ENCODE measurements at regions not wholly inside any gene's neighbourhood (a gene's known extent, or its start where the extent isn't known, plus 50 kb on each side); places are given as distances from the start of the nearest gene placed in this dataset.

DNA sequence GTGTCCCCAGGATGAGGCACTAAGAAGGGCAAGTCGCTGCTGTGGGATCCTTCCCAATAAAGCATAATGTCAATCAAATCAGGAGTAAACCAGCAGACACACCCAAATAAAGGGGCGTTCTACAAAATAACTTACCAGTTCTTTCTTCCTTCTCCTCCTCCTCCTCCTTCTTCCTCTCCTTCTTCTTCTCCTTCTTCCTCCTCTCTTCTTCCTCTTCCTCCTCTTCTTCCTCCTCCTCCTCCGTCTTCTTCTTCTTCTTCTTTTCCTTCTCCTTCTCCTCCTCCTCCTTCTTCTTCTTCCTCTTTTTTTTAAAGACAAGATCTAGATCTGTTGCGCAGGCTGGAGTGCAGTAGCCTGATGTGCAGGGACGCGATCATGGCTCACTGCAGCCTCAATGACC, 225.8 kb downstream of the UQCRFS1 start:
- no peak for DNase-seq (ENCODE audit: low read depth, low spot score)
- Histone ChIP-seq H3K4me3 (ENCODE audit: low read length) (no peak overlapping the region), H3K27ac (ENCODE audit: low read length) (no peak overlapping the region), H3K36me3 (ENCODE audit: control insufficient read depth, insufficient read depth, low read length) (no peaks in the 10 kb centered on the region), H3K9me3 (ENCODE audit: control insufficient read depth, insufficient read depth, low read length) (no peaks in the 10 kb centered on the region), H3K27me3 (ENCODE audit: control insufficient read depth, insufficient read depth, low read length) (no peaks in the 10 kb centered on the region), H3K4me1 (ENCODE audit: control insufficient read depth, insufficient read depth, low read length) (peaks cover 2% of the 10 kb centered on the region)
- WGBS (ENCODE audit: insufficient coverage, insufficient read length): 86% methylated on average over 1 of the region's 6 CpGs

DNA sequence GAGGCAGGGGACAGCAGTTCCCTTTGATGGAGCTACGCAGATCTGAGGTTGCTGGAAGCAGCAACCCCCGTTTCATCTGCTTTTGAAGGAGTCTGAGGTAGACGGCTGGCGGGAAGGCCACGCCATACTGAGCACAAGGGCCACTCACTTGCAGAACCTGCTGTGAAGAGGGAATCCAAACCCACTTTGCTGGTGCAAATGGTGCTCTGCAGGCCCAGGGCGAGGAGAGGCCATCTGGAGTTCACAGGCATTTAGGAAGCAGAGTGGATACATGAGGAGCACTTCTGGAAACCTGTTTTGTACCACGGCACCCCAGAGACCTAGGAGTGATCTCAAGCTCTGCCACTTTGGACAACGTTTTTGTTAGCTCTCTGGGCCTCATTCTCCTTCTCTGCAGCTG, 227.8 kb downstream of the UQCRFS1 start:
- peaks cover 2% of the 10 kb centered on the region for H3K4me1 ChIP-seq (ENCODE audit: control insufficient read depth, insufficient read depth, low read length)
- WGBS (ENCODE audit: insufficient coverage, insufficient read length): no CpG with 5 or more reads among the region's 8 CpGs
- no peaks in the 10 kb centered on the region for H3K36me3 ChIP-seq (ENCODE audit: control insufficient read depth, insufficient read depth, low read length)
- H3K9me3 ChIP-seq (ENCODE audit: control insufficient read depth, insufficient read depth, low read length): no peaks in the 10 kb centered on the region
- no peak overlapping the region for H3K27ac ChIP-seq (ENCODE audit: low read length)
- no peaks in the 10 kb centered on the region for H3K27me3 ChIP-seq (ENCODE audit: control insufficient read depth, insufficient read depth, low read length)
- DNase-seq (ENCODE audit: low read depth, low spot score): no peak
- no peak overlapping the region for H3K4me3 ChIP-seq (ENCODE audit: low read length)

GRCh38 chr19:28984315-28984714, 228.6 kb downstream of the UQCRFS1 start:
- H3K27me3 ChIP-seq (ENCODE audit: control insufficient read depth, insufficient read depth, low read length): no peaks in the 10 kb centered on the region
- WGBS (ENCODE audit: insufficient coverage, insufficient read length): no CpG with 5 or more reads among the region's 4 CpGs
- H3K9me3 ChIP-seq (ENCODE audit: control insufficient read depth, insufficient read depth, low read length): no peaks in the 10 kb centered on the region
- H3K27ac ChIP-seq (ENCODE audit: low read length): no peak overlapping the region
- DNase-seq (ENCODE audit: low read depth, low spot score): no peak
- H3K4me1 ChIP-seq (ENCODE audit: control insufficient read depth, insufficient read depth, low read length): peaks cover 2% of the 10 kb centered on the region; the same call in 1 of the 2 replicates
- H3K36me3 ChIP-seq (ENCODE audit: control insufficient read depth, insufficient read depth, low read length): no peaks in the 10 kb centered on the region
- no peak overlapping the region for H3K4me3 ChIP-seq (ENCODE audit: low read length)

- WGBS (ENCODE audit: insufficient coverage, insufficient read length): no CpG with 5 or more reads among the region's 6 CpGs
- no peak overlapping the region for H3K27ac ChIP-seq (ENCODE audit: low read length)
- H3K27me3 ChIP-seq (ENCODE audit: control insufficient read depth, insufficient read depth, low read length): no peaks in the 10 kb centered on the region
- DNase-seq (ENCODE audit: low read depth, low spot score): no peak
- H3K4me1 ChIP-seq (ENCODE audit: control insufficient read depth, insufficient read depth, low read length): no peaks in the 10 kb centered on the region; the same call in 1 of the 2 replicates
- no peaks in the 10 kb centered on the region for H3K36me3 ChIP-seq (ENCODE audit: control insufficient read depth, insufficient read depth, low read length)
- H3K9me3 ChIP-seq (ENCODE audit: control insufficient read depth, insufficient read depth, low read length): no peaks in the 10 kb centered on the region
- H3K4me3 ChIP-seq (ENCODE audit: low read length): no peak overlapping the region
Measured at GRCh38 chr19:28983430-28983829, 229.5 kb downstream of the UQCRFS1 start.

- Histone ChIP-seq H3K36me3 (ENCODE audit: control insufficient read depth, insufficient read depth, low read length) (no peaks in the 10 kb centered on the region), H3K4me3 (ENCODE audit: low read length) (no peak overlapping the region), H3K4me1 (ENCODE audit: control insufficient read depth, insufficient read depth, low read length) (no peaks in the 10 kb centered on the region), H3K27ac (ENCODE audit: low read length) (no peak overlapping the region), H3K9me3 (ENCODE audit: control insufficient read depth, insufficient read depth, low read length) (no peaks in the 10 kb centered on the region), H3K27me3 (ENCODE audit: control insufficient read depth, insufficient read depth, low read length) (no peaks in the 10 kb centered on the region)
- DNase-seq (ENCODE audit: low read depth, low spot score): no peak
- 100% methylated on average over 2 of the region's 2 CpGs for WGBS (ENCODE audit: insufficient coverage, insufficient read length)
Measured at GRCh38 chr19:28981994-28982393, 231.0 kb downstream of the UQCRFS1 start.

- DNase-seq (ENCODE audit: low read depth, low spot score): no peak
- Histone ChIP-seq H3K27ac (ENCODE audit: low read length) (no peak overlapping the region), H3K27me3 (ENCODE audit: control insufficient read depth, insufficient read depth, low read length) (no peaks in the 10 kb centered on the region), H3K36me3 (ENCODE audit: control insufficient read depth, insufficient read depth, low read length) (no peaks in the 10 kb centered on the region), H3K4me3 (ENCODE audit: low read length) (no peak overlapping the region), H3K4me1 (ENCODE audit: control insufficient read depth, insufficient read depth, low read length) (no peaks in the 10 kb centered on the region), H3K9me3 (ENCODE audit: control insufficient read depth, insufficient read depth, low read length) (no peaks in the 10 kb centered on the region)
- WGBS (ENCODE audit: insufficient coverage, insufficient read length): no CpG with 5 or more reads among the region's 11 CpGs
Measured at GRCh38 chr19:28981518-28981917, 231.4 kb downstream of the UQCRFS1 start.

DNA sequence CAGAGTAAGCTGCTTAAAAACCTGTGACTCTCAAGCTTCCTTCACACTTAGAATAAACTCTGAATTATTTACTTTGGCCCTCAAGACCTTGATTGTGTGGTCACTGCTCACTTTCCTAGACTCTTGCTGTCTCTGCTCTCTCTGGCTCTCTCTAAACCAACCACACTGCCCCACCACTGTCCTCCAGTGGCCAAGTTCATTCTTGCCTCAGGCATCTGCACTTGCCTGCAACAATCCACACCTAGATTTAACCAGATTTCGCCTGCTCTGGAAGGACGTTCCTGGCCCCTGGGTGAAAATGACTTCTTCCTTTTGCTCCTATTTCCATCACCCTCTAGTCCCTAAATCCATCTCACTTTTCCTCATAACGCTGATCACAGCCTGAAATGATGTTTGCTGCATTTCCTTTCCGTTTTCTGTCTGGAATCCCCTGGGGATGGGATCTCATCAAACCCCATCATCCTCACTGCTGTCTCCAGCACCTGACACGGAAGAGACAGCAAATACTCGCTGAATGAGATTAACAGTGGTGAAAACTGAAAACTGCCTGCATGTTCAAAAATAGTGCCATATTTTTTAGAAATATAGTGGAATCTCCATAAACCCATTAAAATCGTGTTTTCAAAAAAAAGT, 232.6 kb downstream of the UQCRFS1 start:
- Histone ChIP-seq H3K36me3 (ENCODE audit: control insufficient read depth, insufficient read depth, low read length) (no peaks in the 10 kb centered on the region), H3K27me3 (ENCODE audit: control insufficient read depth, insufficient read depth, low read length) (no peaks in the 10 kb centered on the region), H3K9me3 (ENCODE audit: control insufficient read depth, insufficient read depth, low read length) (no peaks in the 10 kb centered on the region), H3K4me3 (ENCODE audit: low read length) (no peak overlapping the region), H3K4me1 (ENCODE audit: control insufficient read depth, insufficient read depth, low read length) (no peaks in the 10 kb centered on the region), H3K27ac (ENCODE audit: low read length) (no peak overlapping the region)
- no CpG with 5 or more reads among the region's 7 CpGs for WGBS (ENCODE audit: insufficient coverage, insufficient read length)
- DNase-seq (ENCODE audit: low read depth, low spot score): no peak

GRCh38 chr19:28977826-28978225, 235.1 kb downstream of the UQCRFS1 start:
- H3K4me3 ChIP-seq (ENCODE audit: low read length): no peak overlapping the region
- DNase-seq (ENCODE audit: low read depth, low spot score): no peak
- no peak overlapping the region for H3K27ac ChIP-seq (ENCODE audit: low read length)
- H3K36me3 ChIP-seq (ENCODE audit: control insufficient read depth, insufficient read depth, low read length): no peaks in the 10 kb centered on the region
- H3K9me3 ChIP-seq (ENCODE audit: control insufficient read depth, insufficient read depth, low read length): no peaks in the 10 kb centered on the region
- no CpG with 5 or more reads among the region's 5 CpGs for WGBS (ENCODE audit: insufficient coverage, insufficient read length)
- no peaks in the 10 kb centered on the region for H3K4me1 ChIP-seq (ENCODE audit: control insufficient read depth, insufficient read depth, low read length)
- no peaks in the 10 kb centered on the region for H3K27me3 ChIP-seq (ENCODE audit: control insufficient read depth, insufficient read depth, low read length)

DNA sequence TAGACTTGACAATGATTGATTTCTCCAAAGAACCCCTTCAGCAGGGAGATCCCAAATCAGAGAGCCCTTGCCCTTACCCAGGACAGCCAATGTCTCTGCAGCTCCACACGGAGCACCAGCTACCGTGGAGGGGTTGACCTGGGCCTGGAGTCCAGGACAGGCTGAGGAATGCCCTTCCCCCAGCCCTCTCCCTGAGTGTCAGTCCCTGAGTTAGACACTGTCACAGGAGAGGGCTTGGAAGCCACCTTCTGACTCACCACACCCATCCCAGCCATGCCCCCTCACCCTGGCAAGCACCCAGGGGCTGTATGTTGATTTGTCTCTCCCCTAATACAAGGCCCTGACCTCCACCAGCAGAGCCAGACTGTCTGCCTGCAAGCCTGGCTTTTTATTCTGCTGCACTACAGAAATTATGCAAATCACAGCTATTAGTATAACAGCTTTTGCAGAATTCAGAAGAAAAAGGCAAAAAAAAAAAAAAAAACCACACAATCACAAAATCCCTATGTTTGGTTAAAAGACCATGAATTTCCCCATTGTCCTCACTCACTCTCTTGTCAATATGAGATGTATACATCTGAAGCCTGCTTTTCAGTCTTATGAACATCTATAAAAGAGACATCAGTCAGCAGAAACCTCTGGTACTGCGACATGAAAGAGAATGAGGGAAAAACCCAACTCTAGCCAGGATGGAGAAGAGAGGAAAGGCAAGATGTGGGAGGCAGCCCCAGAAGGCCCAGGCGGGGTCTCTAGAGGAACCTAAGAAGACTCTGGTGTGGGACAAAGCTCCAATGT, 240.7 kb downstream of the UQCRFS1 start:
- WGBS (ENCODE audit: insufficient coverage, insufficient read length): no CpG with 5 or more reads among the region's 4 CpGs
- H3K4me3 ChIP-seq (ENCODE audit: low read length): no peak overlapping the region
- H3K4me1 ChIP-seq (ENCODE audit: control insufficient read depth, insufficient read depth, low read length): no peaks in the 10 kb centered on the region
- no peaks in the 10 kb centered on the region; the same call in 1 of the 2 replicates for H3K9me3 ChIP-seq (ENCODE audit: control insufficient read depth, insufficient read depth, low read length)
- no peaks in the 10 kb centered on the region for H3K27me3 ChIP-seq (ENCODE audit: control insufficient read depth, insufficient read depth, low read length)
- no peaks in the 10 kb centered on the region for H3K36me3 ChIP-seq (ENCODE audit: control insufficient read depth, insufficient read depth, low read length)
- H3K27ac ChIP-seq (ENCODE audit: low read length): no peak overlapping the region
- DNase-seq (ENCODE audit: low read depth, low spot score): no peak

DNA sequence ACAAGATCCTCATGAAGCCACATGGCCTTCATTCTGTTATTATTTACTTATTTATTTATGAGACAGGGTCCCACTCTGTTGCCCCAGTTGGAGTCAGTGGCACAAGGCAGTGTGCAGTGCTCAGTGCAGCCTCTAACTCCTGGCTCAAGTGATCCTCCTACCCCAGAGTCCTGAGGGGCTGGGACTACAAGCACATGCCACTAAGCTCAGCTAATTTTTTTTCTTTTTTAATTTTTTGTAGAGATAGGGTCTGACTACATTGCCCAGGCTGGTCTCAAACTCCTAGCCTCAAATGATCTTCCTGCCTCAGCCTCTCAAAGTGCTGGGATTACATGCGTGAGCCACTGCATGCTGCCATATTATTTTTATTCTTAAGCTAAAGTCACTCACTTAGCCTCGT, 241.4 kb downstream of the UQCRFS1 start:
- Histone ChIP-seq H3K4me1 (ENCODE audit: control insufficient read depth, insufficient read depth, low read length) (no peaks in the 10 kb centered on the region), H3K27ac (ENCODE audit: low read length) (no peak overlapping the region), H3K4me3 (ENCODE audit: low read length) (no peak overlapping the region), H3K36me3 (ENCODE audit: control insufficient read depth, insufficient read depth, low read length) (no peaks in the 10 kb centered on the region), H3K27me3 (ENCODE audit: control insufficient read depth, insufficient read depth, low read length) (no peaks in the 10 kb centered on the region), H3K9me3 (ENCODE audit: control insufficient read depth, insufficient read depth, low read length) (no peaks in the 10 kb centered on the region; the same call in 1 of the 2 replicates)
- no CpG with 5 or more reads among the region's 2 CpGs for WGBS (ENCODE audit: insufficient coverage, insufficient read length)
- no peak for DNase-seq (ENCODE audit: low read depth, low spot score)

Data from iPS DF 6.9 (cell line).